Smooth muscle cell (in vitro differentiated cells): ENCODE measurements at regions not wholly inside any gene's neighbourhood (a gene's known extent, or its start where the extent isn't known, plus 50 kb on each side); places are given as distances from the start of the nearest gene placed in this dataset.

ENCODE experiments used
- DNase-seq: peaks from one replicate; lab custom pipeline; 2025; ENCODE audit not compliant: unreplicated experiment; lab: John Stamatoyannopoulos, UW
- H2AFZ ChIP-seq: fragments of 200-600 bp; sonication (generic); 2 replicates; pipeline ENCODE4 v1.6.0; 2016; ENCODE audit warnings: antibody characterized with exemption, low read depth, mild to moderate bottlenecking
- H3F3A ChIP-seq: fragments of 200-600 bp; sonication (generic); 2 replicates; pipeline ENCODE4 v1.6.0; 2017; ENCODE audit warnings: antibody characterized with exemption, low read depth
- H3K27ac ChIP-seq: fragments of 200-600 bp; sonication (generic); 2 replicates; pipeline ENCODE4 v1.5.1; 2016; ENCODE audit warnings: low read depth, mild to moderate bottlenecking
- H3K27me3 ChIP-seq: fragments of 200-600 bp; sonication (generic); 2 replicates; pipeline ENCODE4 v1.6.1; 2016; ENCODE audit warnings: low read depth, mild to moderate bottlenecking
- H3K36me3 ChIP-seq: fragments of 200-600 bp; sonication (generic); 2 replicates; pipeline ENCODE4 v1.5.1; 2016; ENCODE audit warnings: low read depth
- H3K4me1 ChIP-seq: fragments of 200-600 bp; sonication (generic); 2 replicates; pipeline ENCODE4 v1.5.1; 2016; ENCODE audit warnings: low read depth
- H3K4me2 ChIP-seq: fragments of 200-600 bp; sonication (generic); 2 replicates; pipeline ENCODE4 v1.6.0; 2016; ENCODE audit warnings: mild to moderate bottlenecking
- H3K4me3 ChIP-seq: fragments of 200-600 bp; sonication (generic); 2 replicates; pipeline ENCODE4 v1.5.1; 2016; ENCODE audit warnings: mild to moderate bottlenecking
- H3K79me2 ChIP-seq: fragments of 200-600 bp; sonication (generic); 2 replicates; pipeline ENCODE4 v1.6.0; 2016; ENCODE audit warnings: low read depth, mild to moderate bottlenecking
- H3K9ac ChIP-seq: fragments of 200-600 bp; sonication (generic); 2 replicates; pipeline ENCODE4 v1.6.0; 2016; ENCODE audit warnings: low read depth
- H3K9me3 ChIP-seq: fragments of 200-600 bp; sonication (generic); replicated peaks from 2 replicates; pipeline ENCODE4 v1.5.1; 2016; ENCODE audit warnings: low read depth
- H4K20me1 ChIP-seq: fragments of 200-600 bp; sonication (generic); 2 replicates; pipeline ENCODE4 v1.6.0; 2016; ENCODE audit warnings: low read depth
- WGBS: methylation state at CpG from one replicate; pipeline ENCODE4 v1.1.7; 2016; ENCODE audit warnings: low lambda C conversion rate; 5-methylcytosine and 5-hydroxymethylcytosine counted together
- TF ChIP-seq, protein P1 (sequence below): fragments of 200-600 bp; sonication (generic); IDR thresholded peaks from 2 replicates; pipeline ENCODE4 v1.5.1; 2017; ENCODE audit warnings: borderline replicate concordance, mild to moderate bottlenecking, antibody characterized with exemption; ENCODE audit not compliant: insufficient read depth, poor library complexity, severe bottlenecking

- Histone ChIP-seq H3K4me1 (no peaks in the 10 kb centered on the region), H3K27me3 (no peaks in the 10 kb centered on the region), H3K4me3 (no peak overlapping the region), H3K9ac (no peak overlapping the region), H3F3A (no peaks in the 10 kb centered on the region), H3K4me2 (no peak overlapping the region), H3K36me3 (no peaks in the 10 kb centered on the region), H3K9me3 (no peaks in the 10 kb centered on the region), H4K20me1 (no peaks in the 10 kb centered on the region), H2AFZ (no peak overlapping the region), H3K79me2 (no peaks in the 10 kb centered on the region), H3K27ac (no peak overlapping the region)
- DNase-seq = no peak
- TF ChIP-seq, protein P1, sequence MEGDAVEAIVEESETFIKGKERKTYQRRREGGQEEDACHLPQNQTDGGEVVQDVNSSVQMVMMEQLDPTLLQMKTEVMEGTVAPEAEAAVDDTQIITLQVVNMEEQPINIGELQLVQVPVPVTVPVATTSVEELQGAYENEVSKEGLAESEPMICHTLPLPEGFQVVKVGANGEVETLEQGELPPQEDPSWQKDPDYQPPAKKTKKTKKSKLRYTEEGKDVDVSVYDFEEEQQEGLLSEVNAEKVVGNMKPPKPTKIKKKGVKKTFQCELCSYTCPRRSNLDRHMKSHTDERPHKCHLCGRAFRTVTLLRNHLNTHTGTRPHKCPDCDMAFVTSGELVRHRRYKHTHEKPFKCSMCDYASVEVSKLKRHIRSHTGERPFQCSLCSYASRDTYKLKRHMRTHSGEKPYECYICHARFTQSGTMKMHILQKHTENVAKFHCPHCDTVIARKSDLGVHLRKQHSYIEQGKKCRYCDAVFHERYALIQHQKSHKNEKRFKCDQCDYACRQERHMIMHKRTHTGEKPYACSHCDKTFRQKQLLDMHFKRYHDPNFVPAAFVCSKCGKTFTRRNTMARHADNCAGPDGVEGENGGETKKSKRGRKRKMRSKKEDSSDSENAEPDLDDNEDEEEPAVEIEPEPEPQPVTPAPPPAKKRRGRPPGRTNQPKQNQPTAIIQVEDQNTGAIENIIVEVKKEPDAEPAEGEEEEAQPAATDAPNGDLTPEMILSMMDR = no peak
- WGBS = 85% methylated on average over 2 of the region's 2 CpGs
These were observed 154.7 kb upstream of the GUCY1A2 start for GRCh38 chr11:107172996-107173395.

GRCh38 chr11:107157809-107158187 is 139.5 kb upstream of the GUCY1A2 start:
- DNase-seq = no peak
- TF ChIP-seq, protein P1 = no peak
- Histone ChIP-seq H3K9ac (no peak overlapping the region), H3K36me3 (no peaks in the 10 kb centered on the region), H3K9me3 (no peaks in the 10 kb centered on the region), H3K27ac (no peak overlapping the region), H4K20me1 (no peaks in the 10 kb centered on the region), H3F3A (no peaks in the 10 kb centered on the region), H3K4me2 (no peak overlapping the region), H3K79me2 (no peaks in the 10 kb centered on the region), H3K4me1 (no peaks in the 10 kb centered on the region), H2AFZ (no peak overlapping the region), H3K4me3 (no peak overlapping the region), H3K27me3 (no peaks in the 10 kb centered on the region)
- 0% methylated on average over 1 of the region's 1 CpG for WGBS

GRCh38 chr11:107157146-107157808 is 139.0 kb upstream of the GUCY1A2 start:
- Histone ChIP-seq H2AFZ (no peak overlapping the region), H3K9ac (no peak overlapping the region), H4K20me1 (no peaks in the 10 kb centered on the region), H3K27ac (no peak overlapping the region), H3K4me2 (no peak overlapping the region), H3K4me1 (no peaks in the 10 kb centered on the region), H3K9me3 (no peaks in the 10 kb centered on the region), H3K4me3 (no peak overlapping the region), H3K27me3 (no peaks in the 10 kb centered on the region), H3K36me3 (no peaks in the 10 kb centered on the region), H3F3A (no peaks in the 10 kb centered on the region), H3K79me2 (no peaks in the 10 kb centered on the region)
- TF ChIP-seq, protein P1 = no peak
- 38% methylated on average over 3 of the region's 3 CpGs for WGBS
- DNase-seq = no peak

- no peak overlapping the region for H3K4me3 ChIP-seq
- H3K79me2 ChIP-seq = no peaks in the 10 kb centered on the region
- no peak overlapping the region for H3K4me2 ChIP-seq
- no peaks in the 10 kb centered on the region for H3K4me1 ChIP-seq
- H3K27ac ChIP-seq = no peak overlapping the region
- H2AFZ ChIP-seq = no peak overlapping the region
- TF ChIP-seq, protein P1 = no peak
- H3K9me3 ChIP-seq = no peaks in the 10 kb centered on the region
- H3K9ac ChIP-seq = no peak overlapping the region
- no peaks in the 10 kb centered on the region for H3K36me3 ChIP-seq
- no peaks in the 10 kb centered on the region for H4K20me1 ChIP-seq
- no peaks in the 10 kb centered on the region for H3K27me3 ChIP-seq
- DNase-seq = no peak
- no peaks in the 10 kb centered on the region for H3F3A ChIP-seq
These were observed 133.3 kb upstream of the GUCY1A2 start for GRCh38 chr11:107151579-107151978.
